ENCODE measurements at regions not wholly inside any gene's neighbourhood (a gene's known extent, or its start where the extent isn't known, plus 50 kb on each side); places are given as distances from the start of the nearest gene placed in this dataset.

DNA sequence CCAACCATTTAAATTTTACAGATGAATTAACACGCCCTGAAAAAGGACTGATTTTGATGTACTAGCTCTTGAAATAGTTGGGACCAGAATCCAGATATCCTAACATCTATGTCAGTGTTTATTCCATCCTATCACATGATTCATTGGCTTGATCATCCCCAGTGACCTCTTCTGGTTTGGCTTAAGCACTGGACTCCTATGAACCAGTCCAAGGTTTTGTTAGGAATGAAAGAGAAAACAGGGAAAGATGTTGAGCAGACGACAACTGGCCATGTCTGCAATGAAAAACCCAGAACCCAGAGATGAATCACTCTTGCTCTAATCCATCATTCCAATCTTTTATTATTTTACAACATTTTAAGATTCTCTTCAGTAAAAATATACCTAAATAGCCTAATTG, 1080.9 kb downstream of the SORCS1 start:
- Histone ChIP-seq H3K27ac (ENCODE audit: low read depth, low read length) (no peak overlapping the region), H3F3A (ENCODE audit: control insufficient read depth, insufficient read depth) (no peaks in the 10 kb centered on the region), H3K36me3 (ENCODE audit: control insufficient read depth, low read length) (no peaks in the 10 kb centered on the region), H3K27me3 (ENCODE audit: control insufficient read depth, low read length) (no peaks in the 10 kb centered on the region), H3K9me2 (replicated peaks; ENCODE audit: control insufficient read depth, low read length) (no peaks in the 10 kb centered on the region; the same call in 1 of the 2 replicates), H3K79me2 (ENCODE audit: control insufficient read depth, low read length) (no peaks in the 10 kb centered on the region), H4K20me1 (ENCODE audit: control insufficient read depth, insufficient read depth, low read depth, low read length) (no peaks in the 10 kb centered on the region), H3K4me3 (ENCODE audit: low read length) (no peak overlapping the region), H3K4me2 (ENCODE audit: low read length) (no peak overlapping the region), H3K4me1 (ENCODE audit: control insufficient read depth, low read length) (no peaks in the 10 kb centered on the region), H3K9me3 (ENCODE audit: control insufficient read depth, insufficient read depth, low read length) (no peaks in the 10 kb centered on the region)
- no peak for TF ChIP-seq EZH2phosphoT487 (IDR thresholded peaks at IDR 0.05; ENCODE audit: borderline replicate concordance, low read length)
- TF ChIP-seq, protein P1, sequence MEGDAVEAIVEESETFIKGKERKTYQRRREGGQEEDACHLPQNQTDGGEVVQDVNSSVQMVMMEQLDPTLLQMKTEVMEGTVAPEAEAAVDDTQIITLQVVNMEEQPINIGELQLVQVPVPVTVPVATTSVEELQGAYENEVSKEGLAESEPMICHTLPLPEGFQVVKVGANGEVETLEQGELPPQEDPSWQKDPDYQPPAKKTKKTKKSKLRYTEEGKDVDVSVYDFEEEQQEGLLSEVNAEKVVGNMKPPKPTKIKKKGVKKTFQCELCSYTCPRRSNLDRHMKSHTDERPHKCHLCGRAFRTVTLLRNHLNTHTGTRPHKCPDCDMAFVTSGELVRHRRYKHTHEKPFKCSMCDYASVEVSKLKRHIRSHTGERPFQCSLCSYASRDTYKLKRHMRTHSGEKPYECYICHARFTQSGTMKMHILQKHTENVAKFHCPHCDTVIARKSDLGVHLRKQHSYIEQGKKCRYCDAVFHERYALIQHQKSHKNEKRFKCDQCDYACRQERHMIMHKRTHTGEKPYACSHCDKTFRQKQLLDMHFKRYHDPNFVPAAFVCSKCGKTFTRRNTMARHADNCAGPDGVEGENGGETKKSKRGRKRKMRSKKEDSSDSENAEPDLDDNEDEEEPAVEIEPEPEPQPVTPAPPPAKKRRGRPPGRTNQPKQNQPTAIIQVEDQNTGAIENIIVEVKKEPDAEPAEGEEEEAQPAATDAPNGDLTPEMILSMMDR (IDR thresholded peaks at IDR 0.05; ENCODE audit: low read depth, low read length, poor library complexity, severe bottlenecking), result no peak

GRCh38 chr10:106082865-106083264, 1081.6 kb downstream of the SORCS1 start:
- H3F3A ChIP-seq (ENCODE audit: control insufficient read depth, insufficient read depth), result no peaks in the 10 kb centered on the region
- H3K27ac ChIP-seq (ENCODE audit: low read depth, low read length), result no peak overlapping the region
- no peaks in the 10 kb centered on the region for H3K9me3 ChIP-seq (ENCODE audit: control insufficient read depth, insufficient read depth, low read length)
- H3K36me3 ChIP-seq (ENCODE audit: control insufficient read depth, low read length), result no peaks in the 10 kb centered on the region
- H3K4me3 ChIP-seq (ENCODE audit: low read length), result no peak overlapping the region
- no peaks in the 10 kb centered on the region; the same call in 1 of the 2 replicates for H3K9me2 ChIP-seq (replicated peaks; ENCODE audit: control insufficient read depth, low read length)
- no peaks in the 10 kb centered on the region for H3K79me2 ChIP-seq (ENCODE audit: control insufficient read depth, low read length)
- H3K27me3 ChIP-seq (ENCODE audit: control insufficient read depth, low read length), result no peaks in the 10 kb centered on the region
- no peaks in the 10 kb centered on the region for H4K20me1 ChIP-seq (ENCODE audit: control insufficient read depth, insufficient read depth, low read depth, low read length)
- H3K4me1 ChIP-seq (ENCODE audit: control insufficient read depth, low read length), result no peaks in the 10 kb centered on the region
- TF ChIP-seq EZH2phosphoT487 (IDR thresholded peaks at IDR 0.05; ENCODE audit: borderline replicate concordance, low read length), result no peak
- TF ChIP-seq, protein P1 (IDR thresholded peaks at IDR 0.05; ENCODE audit: low read depth, low read length, poor library complexity, severe bottlenecking), result no peak
- no peak overlapping the region for H3K4me2 ChIP-seq (ENCODE audit: low read length)

- H3K9me3 ChIP-seq (ENCODE audit: control insufficient read depth, insufficient read depth, low read length), result no peaks in the 10 kb centered on the region
- H3K4me2 ChIP-seq (ENCODE audit: low read length), result no peak overlapping the region
Observed at GRCh38 chr10:106078895-106079576, 1085.5 kb downstream of the SORCS1 start.

More at GRCh38 chr10:106078895-106079576, 1085.5 kb downstream of the SORCS1 start:
- Histone ChIP-seq H4K20me1 (ENCODE audit: control insufficient read depth, insufficient read depth, low read depth, low read length) (no peaks in the 10 kb centered on the region), H3K79me2 (ENCODE audit: control insufficient read depth, low read length) (no peaks in the 10 kb centered on the region), H3K4me3 (ENCODE audit: low read length) (no peak overlapping the region), H3K27me3 (ENCODE audit: control insufficient read depth, low read length) (no peaks in the 10 kb centered on the region), H3K27ac (ENCODE audit: low read depth, low read length) (no peak overlapping the region), H3K9me2 (replicated peaks; ENCODE audit: control insufficient read depth, low read length) (no peaks in the 10 kb centered on the region), H3K36me3 (ENCODE audit: control insufficient read depth, low read length) (no peaks in the 10 kb centered on the region), H3K4me1 (ENCODE audit: control insufficient read depth, low read length) (no peaks in the 10 kb centered on the region), H3F3A (ENCODE audit: control insufficient read depth, insufficient read depth) (no peaks in the 10 kb centered on the region)
- TF ChIP-seq EZH2phosphoT487 (IDR thresholded peaks at IDR 0.05; ENCODE audit: borderline replicate concordance, low read length), result no peak
- TF ChIP-seq, protein P1 (IDR thresholded peaks at IDR 0.05; ENCODE audit: low read depth, low read length, poor library complexity, severe bottlenecking), result no peak
